ENCODE measurements at regions not wholly inside any gene's neighbourhood (a gene's known extent, or its start where the extent isn't known, plus 50 kb on each side); places are given as distances from the start of the nearest gene placed in this dataset.

DNA sequence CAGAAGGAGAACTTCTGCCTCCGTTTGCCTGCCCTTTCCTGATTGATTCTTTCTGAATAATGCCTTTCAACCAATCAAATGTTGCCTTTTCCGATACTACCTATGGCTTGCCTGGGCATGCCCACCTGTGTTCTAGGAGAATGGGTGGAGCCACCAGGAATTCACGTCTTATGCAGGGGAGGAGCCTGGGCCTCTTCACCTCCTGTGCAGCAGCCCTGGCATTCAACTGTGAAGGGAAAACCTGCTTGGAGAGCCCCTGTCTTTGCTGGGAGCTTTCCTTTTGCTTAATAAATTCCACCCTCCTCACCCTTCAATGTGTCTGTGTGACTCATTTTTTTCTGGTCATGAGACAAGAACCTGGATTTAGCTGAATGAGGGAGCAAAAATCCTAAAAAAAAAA is 730.7 kb downstream of the UQCRFS1 start:
- intact Hi-C loops (cut with DNase I): no loop called here
- ATAC-seq: no peak
- no peaks in the 10 kb centered on the region for H3K9me3 ChIP-seq

GRCh38 chr19:28481674-28482073 is 731.3 kb downstream of the UQCRFS1 start:
- no peaks in the 10 kb centered on the region for H3K4me1 ChIP-seq
- H3K36me3 ChIP-seq: no peaks in the 10 kb centered on the region
- no peak overlapping the region for H3K27ac ChIP-seq
- H3K27me3 ChIP-seq: no peaks in the 10 kb centered on the region
- ATAC-seq (no peak), DNase-seq (no peak)
- intact Hi-C loops (cut with DNase I): no loop called here
- H3K9me3 ChIP-seq: no peaks in the 10 kb centered on the region
- TF ChIP-seq, protein P1, sequence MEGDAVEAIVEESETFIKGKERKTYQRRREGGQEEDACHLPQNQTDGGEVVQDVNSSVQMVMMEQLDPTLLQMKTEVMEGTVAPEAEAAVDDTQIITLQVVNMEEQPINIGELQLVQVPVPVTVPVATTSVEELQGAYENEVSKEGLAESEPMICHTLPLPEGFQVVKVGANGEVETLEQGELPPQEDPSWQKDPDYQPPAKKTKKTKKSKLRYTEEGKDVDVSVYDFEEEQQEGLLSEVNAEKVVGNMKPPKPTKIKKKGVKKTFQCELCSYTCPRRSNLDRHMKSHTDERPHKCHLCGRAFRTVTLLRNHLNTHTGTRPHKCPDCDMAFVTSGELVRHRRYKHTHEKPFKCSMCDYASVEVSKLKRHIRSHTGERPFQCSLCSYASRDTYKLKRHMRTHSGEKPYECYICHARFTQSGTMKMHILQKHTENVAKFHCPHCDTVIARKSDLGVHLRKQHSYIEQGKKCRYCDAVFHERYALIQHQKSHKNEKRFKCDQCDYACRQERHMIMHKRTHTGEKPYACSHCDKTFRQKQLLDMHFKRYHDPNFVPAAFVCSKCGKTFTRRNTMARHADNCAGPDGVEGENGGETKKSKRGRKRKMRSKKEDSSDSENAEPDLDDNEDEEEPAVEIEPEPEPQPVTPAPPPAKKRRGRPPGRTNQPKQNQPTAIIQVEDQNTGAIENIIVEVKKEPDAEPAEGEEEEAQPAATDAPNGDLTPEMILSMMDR (IDR thresholded peaks at IDR 0.05): no peak
- H3K4me3 ChIP-seq: no peak overlapping the region

More for the DNA sequence above, 730.7 kb downstream of the UQCRFS1 start:
- DNase-seq: no peak
- Histone ChIP-seq H3K4me3 (no peak overlapping the region), H3K36me3 (no peaks in the 10 kb centered on the region), H3K27me3 (no peaks in the 10 kb centered on the region), H3K4me1 (no peaks in the 10 kb centered on the region), H3K27ac (no peak overlapping the region)
- TF ChIP-seq, protein P1 (IDR thresholded peaks at IDR 0.05): no peak

DNA sequence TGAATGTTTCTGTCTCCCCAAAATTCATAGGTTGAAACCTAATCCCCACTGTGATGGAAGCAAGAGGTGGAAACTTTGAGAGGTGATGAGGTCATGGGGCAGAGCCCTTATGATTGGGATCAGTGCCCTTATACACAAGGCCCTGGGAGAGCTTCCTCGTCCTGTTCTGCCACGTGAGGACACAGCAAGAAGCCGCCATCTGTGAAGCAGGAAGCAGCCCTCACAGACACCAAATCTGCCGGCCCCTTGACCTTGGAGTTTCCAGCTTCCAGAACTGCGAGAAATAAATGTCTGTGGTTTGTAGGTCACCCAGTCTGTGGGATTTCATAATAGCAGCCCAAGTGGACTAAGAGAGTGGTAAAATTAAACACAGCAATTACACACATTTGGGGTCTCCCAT is 737.4 kb downstream of the UQCRFS1 start:
- Histone ChIP-seq H3K27ac (no peak overlapping the region), H3K9me3 (no peaks in the 10 kb centered on the region), H3K4me1 (no peaks in the 10 kb centered on the region), H3K4me3 (no peak overlapping the region), H3K27me3 (no peaks in the 10 kb centered on the region), H3K36me3 (no peaks in the 10 kb centered on the region)
- intact Hi-C loops (cut with DNase I): no loop called here
- ATAC-seq (no peak), DNase-seq (no peak)
- TF ChIP-seq, protein P1 (IDR thresholded peaks at IDR 0.05): no peak

GRCh38 chr19:28472843-28473242 is 740.1 kb downstream of the UQCRFS1 start:
- Histone ChIP-seq H3K36me3 (no peaks in the 10 kb centered on the region), H3K27me3 (no peaks in the 10 kb centered on the region), H3K4me3 (no peak overlapping the region), H3K9me3 (no peaks in the 10 kb centered on the region), H3K4me1 (peaks cover 3% of the 10 kb centered on the region), H3K27ac (no peak overlapping the region)
- TF ChIP-seq, protein P1 (IDR thresholded peaks at IDR 0.05): no peak
- ATAC-seq (peak; percentile 90), DNase-seq (peak; percentile 80)
- intact Hi-C loops (cut with DNase I): no loop called here

DNA sequence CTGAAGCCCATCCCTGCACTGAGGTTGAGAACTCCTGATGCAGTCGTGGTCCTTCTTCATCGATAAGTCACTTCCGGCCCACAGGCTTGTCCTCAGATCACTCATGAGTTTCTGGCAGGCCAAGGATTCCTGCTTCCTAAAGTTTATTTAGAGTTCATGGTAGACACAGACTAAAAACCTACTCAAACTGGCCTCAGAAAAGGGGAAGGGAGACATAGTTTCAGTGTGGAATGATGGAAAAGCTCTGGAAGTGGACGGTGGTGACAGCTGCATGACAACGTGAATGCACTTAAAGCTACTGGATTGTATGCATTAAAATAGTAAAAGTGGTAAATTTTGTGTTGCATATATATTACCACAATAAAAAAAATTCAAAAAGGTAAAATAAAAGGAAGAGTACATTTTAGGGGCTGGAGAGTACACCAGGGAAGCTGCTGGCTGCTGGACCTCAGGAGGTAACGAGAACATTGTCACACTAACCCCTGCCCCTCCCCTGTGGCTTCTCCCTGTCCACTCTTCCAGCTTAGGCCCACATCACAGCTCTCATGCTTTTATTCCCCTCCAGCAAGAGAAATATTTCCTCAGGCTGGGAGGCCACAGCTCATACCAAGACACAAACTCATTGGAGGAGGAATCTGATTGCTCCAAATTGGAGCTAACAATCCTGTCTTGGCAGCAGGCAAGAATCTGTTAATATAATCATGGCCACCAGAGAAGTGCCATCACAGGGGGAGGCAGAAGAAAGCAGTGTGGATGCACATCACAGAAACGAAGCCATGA is 741.0 kb downstream of the UQCRFS1 start:
- intact Hi-C loops (cut with DNase I): no loop called here

More for the DNA sequence above, 741.0 kb downstream of the UQCRFS1 start:
- TF ChIP-seq, protein P1 (IDR thresholded peaks at IDR 0.05): no peak
- H3K4me1 ChIP-seq: peaks cover 3% of the 10 kb centered on the region
- no peak overlapping the region for H3K4me3 ChIP-seq
- H3K27me3 ChIP-seq: no peaks in the 10 kb centered on the region
- no peaks in the 10 kb centered on the region for H3K36me3 ChIP-seq
- ATAC-seq: no peak
- H3K27ac ChIP-seq: no peak overlapping the region
- DNase-seq: no peak
- no peaks in the 10 kb centered on the region for H3K9me3 ChIP-seq

All from upper lobe of right lung (tissue), 1 donor.